ENCODE measurements at regions not wholly inside any gene's neighbourhood (a gene's known extent, or its start where the extent isn't known, plus 50 kb on each side); places are given as distances from the start of the nearest gene placed in this dataset.
"Not testable (repeated sequence)": the region's sequence is repeated elsewhere in the genome, so short reads cannot be mapped to it uniquely, and the experiment has no call there.

- TF ChIP-seq EZH2 (IDR thresholded peaks at IDR 0.05; ENCODE audit: low read length, missing control alignments): not testable (repeated sequence)
- TF ChIP-seq, protein P1, sequence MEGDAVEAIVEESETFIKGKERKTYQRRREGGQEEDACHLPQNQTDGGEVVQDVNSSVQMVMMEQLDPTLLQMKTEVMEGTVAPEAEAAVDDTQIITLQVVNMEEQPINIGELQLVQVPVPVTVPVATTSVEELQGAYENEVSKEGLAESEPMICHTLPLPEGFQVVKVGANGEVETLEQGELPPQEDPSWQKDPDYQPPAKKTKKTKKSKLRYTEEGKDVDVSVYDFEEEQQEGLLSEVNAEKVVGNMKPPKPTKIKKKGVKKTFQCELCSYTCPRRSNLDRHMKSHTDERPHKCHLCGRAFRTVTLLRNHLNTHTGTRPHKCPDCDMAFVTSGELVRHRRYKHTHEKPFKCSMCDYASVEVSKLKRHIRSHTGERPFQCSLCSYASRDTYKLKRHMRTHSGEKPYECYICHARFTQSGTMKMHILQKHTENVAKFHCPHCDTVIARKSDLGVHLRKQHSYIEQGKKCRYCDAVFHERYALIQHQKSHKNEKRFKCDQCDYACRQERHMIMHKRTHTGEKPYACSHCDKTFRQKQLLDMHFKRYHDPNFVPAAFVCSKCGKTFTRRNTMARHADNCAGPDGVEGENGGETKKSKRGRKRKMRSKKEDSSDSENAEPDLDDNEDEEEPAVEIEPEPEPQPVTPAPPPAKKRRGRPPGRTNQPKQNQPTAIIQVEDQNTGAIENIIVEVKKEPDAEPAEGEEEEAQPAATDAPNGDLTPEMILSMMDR (conservative IDR thresholded peaks at IDR 0.05 in 1 of 2, IDR thresholded peaks at IDR 0.05 in 1 of 2; ENCODE audit: low read depth in 1 of 2, low read length in 2 of 2): not testable (repeated sequence)
Observed at GRCh38 chr6:92219987-92220386, 1199.4 kb downstream of the EPHA7 start.

Measured in fibroblast of lung (primary cell).